HG02938 (cell line): ENCODE measurements at regions not wholly inside any gene's neighbourhood (a gene's known extent, or its start where the extent isn't known, plus 50 kb on each side); places are given as distances from the start of the nearest gene placed in this dataset.
"Not testable (repeated sequence)": the region's sequence is repeated elsewhere in the genome, so short reads cannot be mapped to it uniquely, and the experiment has no call there.

ENCODE experiments used
- ATAC-seq: cut with Tn5 transposase; IDR thresholded peaks from one replicate; pipeline ENCODE4 v1.9.1; 2021; ENCODE audit warnings: mild to moderate bottlenecking, moderate library complexity; ENCODE audit not compliant: unreplicated experiment

- ATAC-seq: no peak
Measured at GRCh38 chr18:5024741-5025140, 172.3 kb downstream of the AKAIN1 start.

DNA sequence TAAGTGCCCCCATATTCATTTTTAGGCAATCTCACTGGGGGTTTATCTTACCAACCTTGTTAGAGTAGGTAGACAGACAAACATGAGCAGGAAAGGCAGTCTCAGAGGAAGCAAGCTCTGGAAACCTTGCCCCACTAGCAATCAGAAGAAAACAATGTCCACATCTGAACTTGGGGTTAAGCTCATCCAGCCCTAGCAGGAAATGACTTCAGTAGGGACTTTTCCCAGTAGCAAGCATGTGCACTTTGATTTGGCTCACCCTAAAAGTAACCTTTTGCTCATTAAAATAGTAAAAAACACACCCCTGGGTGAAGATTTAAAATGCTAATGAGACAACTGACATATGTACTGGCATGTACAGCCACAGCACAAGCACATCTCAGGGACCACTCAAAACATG, 175.5 kb downstream of the AKAIN1 start:
- ATAC-seq: no peak

GRCh38 chr18:5015213-5015612, 181.8 kb downstream of the AKAIN1 start:
- no peak for ATAC-seq

DNA sequence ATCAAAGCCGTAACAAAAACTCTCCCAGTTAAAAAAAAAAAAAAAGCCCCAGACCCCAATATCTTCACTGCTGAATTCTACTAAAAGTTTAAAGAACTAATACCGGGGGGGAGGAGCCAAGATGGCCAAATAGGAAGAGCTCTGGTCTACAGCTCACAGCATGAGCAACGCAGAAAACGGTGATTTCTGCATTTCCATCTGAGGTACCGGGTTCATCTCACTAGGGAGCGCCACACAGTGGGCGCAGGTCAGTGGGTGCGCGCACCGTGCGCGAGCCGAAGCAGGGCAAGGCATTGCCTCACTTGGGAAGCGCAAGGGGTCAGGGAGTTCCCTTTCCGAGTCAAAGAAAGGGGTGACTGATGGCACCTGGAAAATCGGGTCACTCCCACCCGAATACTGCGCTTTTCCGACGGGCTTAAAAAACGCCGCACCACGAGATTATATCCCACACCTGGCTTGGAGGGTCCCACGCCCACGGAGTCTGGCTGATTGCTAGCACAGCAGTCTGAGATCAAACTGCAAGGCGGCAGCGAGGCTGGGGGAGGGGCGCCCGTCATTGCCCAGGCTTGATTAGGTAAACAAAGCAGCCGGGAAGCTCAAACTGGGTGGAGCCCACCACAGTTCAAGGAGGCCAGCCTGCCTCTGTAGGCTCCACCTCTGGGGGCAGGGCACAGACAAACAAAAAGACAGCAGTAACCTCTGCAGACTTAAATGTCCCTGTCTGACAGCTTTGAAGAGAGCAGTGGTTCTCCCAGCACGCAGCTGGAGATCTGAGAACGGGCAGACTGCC, 192.8 kb downstream of the AKAIN1 start:
- not testable (repeated sequence) for ATAC-seq

DNA sequence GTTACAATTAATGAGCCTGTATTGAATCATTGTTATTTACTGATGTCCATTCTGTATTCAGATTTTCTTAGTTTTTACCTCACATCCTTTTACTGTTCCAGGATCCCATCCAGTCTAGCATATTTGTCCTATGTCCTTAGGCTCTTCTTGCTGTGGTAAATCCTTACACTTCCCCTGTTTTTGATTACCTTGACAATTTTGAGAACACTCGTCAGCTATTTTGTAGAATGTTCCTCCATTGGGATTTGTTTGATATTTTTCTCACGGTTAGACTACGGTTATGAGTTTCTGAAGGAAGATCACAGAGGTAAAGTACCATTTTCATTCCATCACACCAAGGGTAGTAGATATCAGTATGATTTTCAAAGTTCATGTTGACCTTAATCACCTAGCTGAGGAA, 202.3 kb downstream of the AKAIN1 start:
- ATAC-seq: no peak

DNA sequence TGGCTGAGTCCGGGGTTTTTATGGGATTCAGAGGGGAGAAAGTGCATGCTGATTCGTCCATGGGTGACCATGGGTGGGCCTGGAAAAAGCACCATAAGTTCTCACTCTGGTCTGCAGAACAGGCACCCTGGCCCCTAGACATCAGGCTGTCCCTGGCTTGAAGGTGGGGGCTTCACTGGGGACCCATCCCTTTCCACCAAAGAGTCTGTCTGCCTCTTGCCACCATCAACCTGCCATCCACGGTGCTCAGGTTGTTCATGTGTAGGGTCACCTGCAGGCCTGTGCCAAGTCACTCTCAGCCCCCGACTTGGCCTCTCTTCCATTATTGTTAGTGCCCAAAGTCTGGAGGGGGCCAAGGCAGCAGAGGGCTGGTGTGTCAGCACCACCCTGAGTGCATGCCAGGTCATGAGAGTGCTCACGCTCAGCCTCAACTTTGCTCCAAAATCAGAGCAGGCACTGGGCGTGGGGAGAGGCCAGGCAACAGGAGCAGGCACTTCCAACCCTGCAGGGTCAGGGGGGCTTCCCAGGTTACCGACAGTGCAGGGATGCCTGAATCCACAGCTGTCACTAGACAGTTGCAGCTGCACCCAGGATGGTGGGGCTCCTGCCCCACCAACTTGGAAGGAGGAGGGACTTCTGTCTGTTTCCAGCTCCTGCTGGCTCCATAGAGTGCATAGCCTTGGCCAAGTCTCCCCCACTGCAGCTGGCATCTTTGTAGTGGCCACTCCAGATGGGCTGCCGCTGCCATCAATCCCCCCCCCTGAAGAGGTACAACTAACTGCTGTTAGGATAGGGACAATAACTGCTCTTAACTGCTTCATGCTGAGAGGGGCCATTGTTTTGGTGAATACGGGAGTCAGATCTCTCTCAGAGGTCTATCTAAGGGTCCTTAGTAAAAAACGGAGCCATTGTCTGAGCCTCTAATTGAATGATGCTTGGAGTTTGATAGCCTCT, 209.3 kb downstream of the AKAIN1 start:
- ATAC-seq: no peak

DNA sequence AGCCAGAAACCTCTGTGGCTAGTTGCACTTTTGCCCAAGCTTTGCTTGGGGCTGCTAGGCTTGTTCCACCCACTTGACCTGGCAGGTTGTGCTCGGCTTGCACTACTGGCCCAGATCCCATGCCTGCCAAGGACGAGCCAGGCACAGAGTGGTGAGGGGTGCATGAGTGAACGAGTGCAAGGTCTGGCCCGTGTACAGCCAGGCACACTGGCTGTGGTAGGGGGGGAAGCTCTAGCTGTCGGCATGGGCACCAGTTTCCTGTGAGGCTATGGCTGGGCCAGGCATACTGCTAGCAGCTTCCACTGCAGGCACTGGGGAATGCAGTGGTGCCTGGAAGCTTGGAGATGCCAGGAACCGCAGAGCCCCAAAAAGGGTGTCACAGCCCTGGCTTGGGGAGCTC, 210.4 kb downstream of the AKAIN1 start:
- ATAC-seq: no peak

- ATAC-seq: no peak
Measured at GRCh38 chr18:4986066-4986465, 211.0 kb downstream of the AKAIN1 start.

DNA sequence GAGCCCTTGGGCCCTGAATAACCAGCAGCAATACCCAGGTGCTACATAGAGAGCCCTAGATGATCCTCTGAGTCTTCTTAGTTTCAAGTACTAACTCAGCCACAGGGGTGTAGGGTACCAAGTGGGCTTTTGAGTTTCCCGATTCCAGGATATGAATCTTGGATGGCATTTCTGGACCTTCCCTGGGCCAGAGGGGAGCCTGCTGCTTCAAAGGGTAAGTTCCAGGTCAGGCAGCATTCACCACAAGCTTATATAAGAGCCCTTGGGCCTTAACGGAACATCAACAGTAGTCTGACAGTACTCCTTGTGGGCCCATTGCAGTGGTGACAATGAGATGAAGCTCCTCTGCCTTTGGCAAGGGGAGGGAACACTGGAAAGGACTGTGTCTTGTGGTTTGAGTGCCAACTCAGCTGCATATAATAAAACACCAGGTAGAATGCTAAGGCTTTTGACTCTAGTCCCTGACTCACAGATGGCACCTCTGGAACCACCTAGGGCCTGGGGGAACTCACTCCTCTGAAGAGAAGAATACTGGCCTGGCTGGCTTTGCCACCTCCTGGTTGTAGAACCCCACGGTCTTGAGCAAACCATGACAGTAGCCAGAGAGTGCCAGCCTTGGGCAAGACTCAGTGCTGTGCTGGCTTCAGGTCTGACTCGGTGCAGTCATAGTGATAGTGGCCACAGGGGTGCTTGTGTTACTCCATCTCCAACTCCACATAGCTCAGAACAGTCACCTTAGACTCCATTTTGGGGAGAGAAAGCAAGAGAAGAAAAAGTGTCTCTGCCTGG, 235.7 kb downstream of the AKAIN1 start:
- ATAC-seq: no peak

DNA sequence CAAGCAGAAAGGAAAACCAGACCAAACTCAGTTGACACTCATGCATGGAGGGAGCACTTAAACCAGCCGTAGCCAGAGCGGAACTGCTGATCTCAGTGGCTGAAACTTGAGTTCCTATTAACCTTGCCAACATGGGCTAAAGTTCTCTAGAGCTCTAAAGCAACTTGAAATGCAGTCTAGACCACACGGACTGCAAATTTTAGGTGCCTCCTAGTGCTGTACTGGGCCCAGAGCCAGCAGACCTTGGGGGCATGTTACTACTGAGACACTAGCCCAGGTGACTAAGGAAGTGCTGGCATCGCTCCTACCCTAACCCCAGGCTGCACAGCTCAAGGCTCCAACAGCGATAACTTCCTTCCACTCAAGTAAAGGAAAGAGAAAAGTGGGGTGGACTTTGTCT, 236.5 kb downstream of the AKAIN1 start:
- ATAC-seq: no peak

DNA sequence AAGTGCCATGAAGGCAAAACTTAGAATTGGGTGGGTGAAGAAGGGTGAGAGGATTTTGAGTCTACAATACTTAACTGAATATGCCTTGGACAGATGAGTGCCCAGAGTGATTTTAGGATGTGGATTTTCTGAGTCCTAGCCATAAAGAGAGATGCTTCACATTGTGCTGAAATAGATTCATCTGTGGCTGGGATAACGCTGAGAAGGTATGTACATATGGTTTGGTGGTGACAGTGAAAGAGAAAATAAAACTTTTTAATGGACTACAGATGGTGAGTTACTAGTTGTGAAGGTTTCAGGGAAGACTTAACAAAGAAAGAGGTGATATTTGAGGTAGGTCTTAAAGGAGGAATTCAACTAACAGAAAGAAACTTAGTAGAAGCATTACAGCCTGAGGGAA, 265.8 kb downstream of the AKAIN1 start:
- ATAC-seq: no peak

- no peak for ATAC-seq
Measured at GRCh38 chr18:4921548-4921947, 275.5 kb downstream of the AKAIN1 start.

GRCh38 chr18:4917509-4917908, 279.5 kb downstream of the AKAIN1 start:
- ATAC-seq: not testable (repeated sequence)

GRCh38 chr18:4908328-4908727, 288.7 kb downstream of the AKAIN1 start:
- no peak for ATAC-seq

- no peak for ATAC-seq
Measured at GRCh38 chr18:4906856-4907255, 290.2 kb downstream of the AKAIN1 start.

DNA sequence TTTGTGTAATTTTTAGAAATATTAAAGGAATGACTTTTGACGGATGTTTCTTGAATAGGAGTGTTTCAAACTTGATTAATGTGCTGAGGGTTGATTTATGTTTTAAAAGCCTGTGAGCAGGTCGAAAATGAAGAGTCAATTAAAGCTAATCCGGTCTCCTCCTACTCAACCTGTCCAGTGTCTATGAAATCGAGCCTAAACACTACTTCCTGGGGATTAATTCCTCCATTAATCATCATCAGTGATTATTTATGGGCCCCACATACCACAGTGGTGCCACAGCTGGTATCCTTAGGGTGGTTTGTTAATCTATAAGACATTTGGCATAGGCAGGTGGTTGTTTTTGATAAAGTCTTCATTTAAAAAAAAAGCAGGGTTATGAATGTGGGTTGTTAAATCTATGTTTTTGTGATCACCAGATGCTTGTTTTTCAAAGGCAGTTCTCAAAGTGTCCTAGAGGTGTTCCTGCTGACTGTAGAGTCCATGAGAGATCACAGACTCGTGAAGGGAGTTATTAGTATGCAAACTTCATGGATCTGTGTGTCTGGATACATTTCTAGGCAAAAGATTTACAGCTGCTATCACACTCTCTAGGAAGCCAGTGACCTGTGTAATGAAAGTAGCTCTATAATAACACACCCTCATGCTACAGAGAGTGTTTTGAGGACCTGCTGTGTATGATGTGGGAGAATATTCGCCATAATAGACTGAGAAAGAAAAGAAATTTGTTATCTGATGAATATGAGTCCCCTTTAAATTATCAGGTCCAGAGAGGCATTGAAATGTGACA, 308.6 kb downstream of the AKAIN1 start:
- ATAC-seq: no peak

DNA sequence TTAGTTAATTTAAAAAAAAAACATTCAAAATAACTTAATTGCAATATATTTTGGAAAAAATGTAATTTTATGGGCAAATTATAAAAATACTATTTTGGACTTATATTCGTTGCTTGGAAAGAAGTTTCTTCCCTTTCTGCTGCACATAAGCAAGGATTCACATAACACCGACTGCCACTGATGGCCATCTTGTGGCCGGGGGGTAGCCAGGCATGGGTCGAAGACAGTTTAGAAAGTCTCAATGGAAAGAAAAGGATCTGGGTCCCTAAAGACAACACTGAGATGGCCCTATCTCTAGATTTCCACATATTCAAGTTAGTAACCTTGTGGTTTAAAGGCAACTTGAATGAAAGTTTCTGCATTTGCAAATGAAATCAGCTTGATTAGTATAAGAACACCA, 318.6 kb downstream of the AKAIN1 start:
- no peak for ATAC-seq

DNA sequence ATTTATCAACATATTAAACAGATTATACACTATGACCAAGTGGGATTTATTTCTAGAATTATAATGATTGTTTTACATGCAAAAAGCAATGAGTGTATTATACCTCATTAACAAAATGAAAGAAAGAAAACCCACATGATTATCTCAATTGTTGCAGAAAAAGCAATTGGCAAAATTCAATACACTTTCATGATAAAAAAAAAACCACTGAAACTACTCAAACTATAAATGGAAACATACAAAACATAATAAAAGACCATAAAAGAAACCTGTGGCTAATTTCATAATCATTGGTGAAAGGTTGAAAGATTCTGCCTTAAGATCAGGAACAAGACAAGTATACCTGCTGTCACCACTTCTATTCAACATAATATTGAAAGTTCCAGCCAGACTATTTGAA, 325.9 kb downstream of the AKAIN1 start:
- ATAC-seq: no peak

DNA sequence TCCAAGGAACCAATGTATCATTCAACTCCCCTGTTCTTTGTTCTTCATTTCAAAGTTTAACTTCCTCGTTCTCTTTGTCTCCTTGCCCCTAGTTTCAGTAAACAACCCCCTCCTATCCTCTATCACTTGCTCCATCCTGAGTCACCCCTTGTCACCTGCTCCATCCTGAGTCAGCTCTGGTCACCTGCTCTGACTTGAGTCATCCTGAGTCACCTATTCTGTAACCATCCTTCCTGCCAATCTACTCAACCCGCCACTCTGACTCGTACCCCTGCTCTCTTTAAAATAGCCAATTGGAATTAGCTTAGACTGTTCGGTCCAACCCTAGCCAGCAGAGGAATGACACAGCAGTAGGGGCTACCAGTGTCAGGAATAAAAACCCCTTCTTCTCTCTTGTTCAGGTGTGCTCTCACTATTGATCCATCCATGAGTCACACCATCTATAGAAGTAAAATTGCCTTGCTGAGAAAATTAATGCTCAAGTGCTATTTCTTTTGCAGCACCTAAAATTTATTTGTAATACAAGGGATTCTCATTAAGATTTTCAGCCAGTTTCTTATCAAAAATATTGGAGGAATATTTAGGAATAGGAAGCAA, 326.8 kb downstream of the AKAIN1 start:
- no peak for ATAC-seq

DNA sequence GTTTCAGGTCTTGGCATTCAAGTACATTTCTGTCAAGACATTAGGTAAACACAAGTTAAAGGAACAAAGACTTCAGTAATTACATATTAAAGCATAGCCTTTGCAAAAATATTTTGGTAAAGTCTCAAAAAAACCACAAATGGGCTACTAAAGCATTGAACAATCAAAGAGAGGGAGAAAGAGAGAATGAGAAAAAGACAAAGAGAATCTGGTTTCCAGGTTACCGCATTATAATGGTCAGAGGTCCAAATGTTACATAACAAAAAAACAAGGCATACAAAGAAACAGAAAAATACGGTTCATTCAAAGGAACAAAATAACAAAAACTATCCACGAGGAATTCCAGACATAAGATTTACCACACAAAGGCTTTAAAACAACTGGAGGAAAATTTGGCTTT, 327.9 kb downstream of the AKAIN1 start:
- ATAC-seq: no peak
